ENCODE measurements at regions not wholly inside any gene's neighbourhood (a gene's known extent, or its start where the extent isn't known, plus 50 kb on each side); places are given as distances from the start of the nearest gene placed in this dataset.

GRCh38 chr11:115065314-115065713 lies 387.0 kb downstream of the NXPE2 start:
- TF ChIP-seq FOSL1 (IDR thresholded peaks at IDR 0.05; ENCODE audit: low read depth) = no peak
- TF ChIP-seq EZH2 (IDR thresholded peaks at IDR 0.05) = no peak
- TF ChIP-seq CTCF (IDR thresholded peaks at IDR 0.05 in 2 of 3, conservative IDR thresholded peaks at IDR 0.05 in 1 of 3; ENCODE audit: borderline replicate concordance in 1 of 3, insufficient read depth in 1 of 3, low read depth in 2 of 3, low read length in 2 of 3) = no peak
- TF ChIP-seq YY1 (IDR thresholded peaks at IDR 0.05; ENCODE audit: extremely low read depth, insufficient replicate concordance, low read depth, low read length) = no peak
- no peak for TF ChIP-seq ATF3 (IDR thresholded peaks at IDR 0.05)
- no peak for TF ChIP-seq SRF (IDR thresholded peaks at IDR 0.05; ENCODE audit: low read depth)
- TF ChIP-seq ZFX (IDR thresholded peaks at IDR 0.05) = no peak

All from HCT116 (cell line).